HUDEP-2 (cell line): ENCODE measurements at regions not wholly inside any gene's neighbourhood (a gene's known extent, or its start where the extent isn't known, plus 50 kb on each side); places are given as distances from the start of the nearest gene placed in this dataset.
A peak's percentile ranks its signal among the peaks of the same experiment; 100 is the strongest.

ENCODE experiments used
- DNase-seq, 76 experiments: peaks; one replicate each; lab custom pipeline; 2025; ENCODE audit not compliant: unreplicated experiment in 76 of 76; lab: John Stamatoyannopoulos, UW

GRCh38 chr4:147398556-147398955 lies 82.3 kb upstream of the EDNRA start:
- no peak for DNase-seq

GRCh38 chr4:147400721-147401120 lies 80.2 kb upstream of the EDNRA start:
- DNase-seq: no peak

- no peak for DNase-seq
Observed at GRCh38 chr4:147401221-147401620, 79.7 kb upstream of the EDNRA start.

- peak in 2 of 76 experiments; percentile 0 to 5 for DNase-seq
Observed at GRCh38 chr4:147407261-147408045, 73.4 kb upstream of the EDNRA start.

GRCh38 chr4:147408189-147408588 lies 72.7 kb upstream of the EDNRA start:
- DNase-seq: no peak

- no peak for DNase-seq
Observed at GRCh38 chr4:147409350-147409749, 71.5 kb upstream of the EDNRA start.

- no peak for DNase-seq
Observed at GRCh38 chr4:147418226-147418625, 62.7 kb upstream of the EDNRA start.

GRCh38 chr4:147421456-147421855 lies 59.4 kb upstream of the EDNRA start:
- DNase-seq: no peak

- no peak for DNase-seq
Observed at GRCh38 chr4:147423229-147423628, 57.7 kb upstream of the EDNRA start.

GRCh38 chr4:147425019-147425418 lies 55.9 kb upstream of the EDNRA start:
- DNase-seq: no peak

GRCh38 chr4:147428583-147428982 lies 52.3 kb upstream of the EDNRA start:
- no peak for DNase-seq

- no peak for DNase-seq
Observed at GRCh38 chr4:147430111-147430510, 50.8 kb upstream of the EDNRA start.
